ENCODE measurements at regions not wholly inside any gene's neighbourhood (a gene's known extent, or its start where the extent isn't known, plus 50 kb on each side); places are given as distances from the start of the nearest gene placed in this dataset.

- Histone ChIP-seq H3K4me3 (ENCODE audit: low read depth, low read length) (no peak overlapping the region), H3K27me3 (ENCODE audit: control insufficient read depth, insufficient read depth, low read length) (no peaks in the 10 kb centered on the region), H3K36me3 (ENCODE audit: control insufficient read depth, insufficient read depth, low read length) (no peaks in the 10 kb centered on the region)
- CTCF ChIA-PET = no interaction called here
- TF ChIP-seq CTCF (IDR thresholded peaks at IDR 0.05; ENCODE audit: insufficient read depth, low read depth, low read length) = no peak
- POLR2A ChIA-PET = no interaction called here
- DNase-seq (ENCODE audit: low read depth) = no peak
These were observed 1873.7 kb upstream of the IGFBP7 start for GRCh38 chr4:58983887-58984286.

- H3K4me3 ChIP-seq (ENCODE audit: low read depth, low read length) = no peak overlapping the region
- TF ChIP-seq CTCF (IDR thresholded peaks at IDR 0.05; ENCODE audit: insufficient read depth, low read depth, low read length) = no peak
- no peaks in the 10 kb centered on the region for H3K27me3 ChIP-seq (ENCODE audit: control insufficient read depth, insufficient read depth, low read length)
- DNase-seq (ENCODE audit: low read depth) = no peak
- POLR2A ChIA-PET = no interaction called here
- no peaks in the 10 kb centered on the region for H3K36me3 ChIP-seq (ENCODE audit: control insufficient read depth, insufficient read depth, low read length)
- CTCF ChIA-PET = no interaction called here
These were observed 1892.0 kb upstream of the IGFBP7 start for GRCh38 chr4:59002148-59002547.

- Histone ChIP-seq H3K27me3 (ENCODE audit: control insufficient read depth, insufficient read depth, low read length) (no peaks in the 10 kb centered on the region), H3K4me3 (ENCODE audit: low read depth, low read length) (no peak overlapping the region), H3K36me3 (ENCODE audit: control insufficient read depth, insufficient read depth, low read length) (no peaks in the 10 kb centered on the region)
- no peak for TF ChIP-seq CTCF (IDR thresholded peaks at IDR 0.05; ENCODE audit: insufficient read depth, low read depth, low read length)
- CTCF ChIA-PET = no interaction called here
- POLR2A ChIA-PET = no interaction called here
- DNase-seq (ENCODE audit: low read depth) = no peak
These were observed 1914.1 kb upstream of the IGFBP7 start for GRCh38 chr4:59024257-59024656.

GRCh38 chr4:59037812-59038211, 1927.6 kb upstream of the IGFBP7 start:
- no peak for DNase-seq (ENCODE audit: low read depth)
- no peaks in the 10 kb centered on the region for H3K36me3 ChIP-seq (ENCODE audit: control insufficient read depth, insufficient read depth, low read length)
- ChIA-PET CTCF (no interaction called here), POLR2A (no interaction called here)
- H3K27me3 ChIP-seq (ENCODE audit: control insufficient read depth, insufficient read depth, low read length) = no peaks in the 10 kb centered on the region
- no peak overlapping the region for H3K4me3 ChIP-seq (ENCODE audit: low read depth, low read length)
- no peak for TF ChIP-seq CTCF (IDR thresholded peaks at IDR 0.05; ENCODE audit: insufficient read depth, low read depth, low read length)

GRCh38 chr4:59039046-59039445, 1928.9 kb upstream of the IGFBP7 start:
- Histone ChIP-seq H3K36me3 (ENCODE audit: control insufficient read depth, insufficient read depth, low read length) (no peaks in the 10 kb centered on the region), H3K27me3 (ENCODE audit: control insufficient read depth, insufficient read depth, low read length) (no peaks in the 10 kb centered on the region), H3K4me3 (ENCODE audit: low read depth, low read length) (no peak overlapping the region)
- no peak for DNase-seq (ENCODE audit: low read depth)
- TF ChIP-seq CTCF (IDR thresholded peaks at IDR 0.05; ENCODE audit: insufficient read depth, low read depth, low read length) = no peak
- CTCF ChIA-PET = no interaction called here
- POLR2A ChIA-PET = no interaction called here
